ENCODE measurements at regions not wholly inside any gene's neighbourhood (a gene's known extent, or its start where the extent isn't known, plus 50 kb on each side); places are given as distances from the start of the nearest gene placed in this dataset.

- no peak overlapping the region for H3K4ac ChIP-seq (ENCODE audit: low read depth in 1 of 2, low read length in 2 of 2)
Measured at GRCh38 chr22:26853071-26853470, 195.7 kb downstream of the MIAT start.

DNA sequence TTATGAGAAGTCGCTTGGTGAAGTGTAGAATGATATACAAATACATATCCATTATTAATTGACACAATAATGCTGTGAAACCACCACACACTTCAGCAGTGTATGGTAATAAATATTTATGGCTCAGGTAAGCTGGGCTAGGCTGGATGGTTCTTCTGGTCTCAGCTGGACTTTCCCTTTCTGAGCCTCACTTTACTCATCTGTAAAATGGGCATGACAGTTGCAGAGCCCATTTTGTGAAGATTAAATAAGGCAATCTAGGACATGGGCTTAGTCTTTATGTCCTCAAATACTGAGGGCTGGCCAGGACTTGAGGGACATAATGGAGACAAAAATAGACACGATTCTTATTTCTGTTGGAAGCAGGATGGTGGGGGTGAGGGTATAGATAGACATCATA is 196.1 kb downstream of the MIAT start:
- H3K27me3 ChIP-seq (ENCODE audit: control insufficient read depth in 1 of 2, insufficient read depth in 1 of 2, low read length in 2 of 2) = peaks cover 32 to 39% of the 10 kb centered on the region in 2 experiments

More at GRCh38 chr22:26853071-26853470, 195.7 kb downstream of the MIAT start:
- H3K23ac ChIP-seq (ENCODE audit: low read length in 2 of 2) = no peak overlapping the region
- H3K4me3 ChIP-seq (ENCODE audit: insufficient read depth in 1 of 2, low read depth in 1 of 2, low read length in 2 of 2) = no peak overlapping the region
- no peak overlapping the region for H2BK12ac ChIP-seq (ENCODE audit: low read length in 2 of 2)
- no peak overlapping the region for H3K9ac ChIP-seq (ENCODE audit: low read length)
- no peak overlapping the region for H2BK5ac ChIP-seq (ENCODE audit: low read depth, low read length, poor library complexity, severe bottlenecking)
- no peak overlapping the region for H3K18ac ChIP-seq (ENCODE audit: low read depth in 1 of 2, low read length in 2 of 2)
- H3K4me2 ChIP-seq (ENCODE audit: low read length, poor library complexity, severe bottlenecking) = no peak overlapping the region
- no peak overlapping the region for H4K91ac ChIP-seq (ENCODE audit: low read length)
- no peak overlapping the region for H3K27ac ChIP-seq (ENCODE audit: low read length, poor library complexity, severe bottlenecking)
- no peaks in the 10 kb centered on the region for H3K36me3 ChIP-seq (ENCODE audit: control insufficient read depth in 1 of 2, insufficient read depth in 2 of 2, low read depth in 1 of 2, low read length in 2 of 2)
- no peaks in the 10 kb centered on the region for H3K9me3 ChIP-seq (ENCODE audit: control insufficient read depth, low read length)
- no peak for DNase-seq
- H2BK15ac ChIP-seq (ENCODE audit: low read depth, poor library complexity, severe bottlenecking) = no peak overlapping the region
- H4K8ac ChIP-seq (ENCODE audit: low read length) = no peak overlapping the region
- 100% methylated on average over 2 of the region's 4 CpGs for WGBS
- H3K14ac ChIP-seq (ENCODE audit: low read length in 2 of 2) = no peak overlapping the region
- H2AFZ ChIP-seq (ENCODE audit: low read depth, low read length) = no peak overlapping the region
- H3K27me3 ChIP-seq (ENCODE audit: control insufficient read depth in 1 of 2, insufficient read depth in 1 of 2, low read length in 2 of 2) = peaks cover 32 to 39% of the 10 kb centered on the region in 2 experiments
- peaks cover 4% of the 10 kb centered on the region for H3K4me1 ChIP-seq (ENCODE audit: control insufficient read depth, insufficient read depth, low read depth, low read length)
- H2AK5ac ChIP-seq (ENCODE audit: low read length, severe bottlenecking) = no peak overlapping the region
- no peak overlapping the region for H2BK120ac ChIP-seq (ENCODE audit: low read depth, low read length)
- no peaks in the 10 kb centered on the region for H3K79me1 ChIP-seq (replicated peaks; ENCODE audit: low read length, poor library complexity, severe bottlenecking)

GRCh38 chr22:26857169-26857568 is 199.8 kb downstream of the MIAT start:
- no peak overlapping the region for H2BK120ac ChIP-seq (ENCODE audit: low read depth, low read length)
- no peaks in the 10 kb centered on the region for H3K4me1 ChIP-seq (ENCODE audit: control insufficient read depth, insufficient read depth, low read depth, low read length)
- H3K14ac ChIP-seq (ENCODE audit: low read length in 2 of 2) = no peak overlapping the region
- no peaks in the 10 kb centered on the region for H3K9me3 ChIP-seq (ENCODE audit: control insufficient read depth, low read length)
- no peak overlapping the region for H3K18ac ChIP-seq (ENCODE audit: low read depth in 1 of 2, low read length in 2 of 2)
- H2AFZ ChIP-seq (ENCODE audit: low read depth, low read length) = no peak overlapping the region
- DNase-seq = no peak
- H2BK12ac ChIP-seq (ENCODE audit: low read length in 2 of 2) = no peak overlapping the region
- H4K8ac ChIP-seq (ENCODE audit: low read length) = no peak overlapping the region
- H3K36me3 ChIP-seq (ENCODE audit: control insufficient read depth in 1 of 2, insufficient read depth in 2 of 2, low read depth in 1 of 2, low read length in 2 of 2) = no peaks in the 10 kb centered on the region
- peaks cover 24 to 37% of the 10 kb centered on the region in 2 experiments for H3K27me3 ChIP-seq (ENCODE audit: control insufficient read depth in 1 of 2, insufficient read depth in 1 of 2, low read length in 2 of 2)
- H3K79me1 ChIP-seq (replicated peaks; ENCODE audit: low read length, poor library complexity, severe bottlenecking) = no peaks in the 10 kb centered on the region
- H3K23ac ChIP-seq (ENCODE audit: low read length in 2 of 2) = no peak overlapping the region
- H3K4me3 ChIP-seq (ENCODE audit: insufficient read depth in 1 of 2, low read depth in 1 of 2, low read length in 2 of 2) = no peak overlapping the region
- no peak overlapping the region for H3K4ac ChIP-seq (ENCODE audit: low read depth in 1 of 2, low read length in 2 of 2)
- WGBS = 85% methylated on average over 5 of the region's 5 CpGs
- no peak overlapping the region for H2BK5ac ChIP-seq (ENCODE audit: low read depth, low read length, poor library complexity, severe bottlenecking)
- H3K4me2 ChIP-seq (ENCODE audit: low read length, poor library complexity, severe bottlenecking) = no peak overlapping the region
- H3K27ac ChIP-seq (ENCODE audit: low read length, poor library complexity, severe bottlenecking) = no peak overlapping the region
- H2AK5ac ChIP-seq (ENCODE audit: low read length, severe bottlenecking) = no peak overlapping the region
- H2BK15ac ChIP-seq (ENCODE audit: low read depth, poor library complexity, severe bottlenecking) = no peak overlapping the region
- no peak overlapping the region for H4K91ac ChIP-seq (ENCODE audit: low read length)
- no peak overlapping the region for H3K9ac ChIP-seq (ENCODE audit: low read length)

More for the DNA sequence above, 196.1 kb downstream of the MIAT start:
- H2AK5ac ChIP-seq (ENCODE audit: low read length, severe bottlenecking) = no peak overlapping the region
- H3K23ac ChIP-seq (ENCODE audit: low read length in 2 of 2) = no peak overlapping the region
- 76% methylated on average over 1 of the region's 2 CpGs for WGBS
- no peaks in the 10 kb centered on the region for H3K79me1 ChIP-seq (replicated peaks; ENCODE audit: low read length, poor library complexity, severe bottlenecking)
- H3K4me3 ChIP-seq (ENCODE audit: insufficient read depth in 1 of 2, low read depth in 1 of 2, low read length in 2 of 2) = no peak overlapping the region
- H3K4me1 ChIP-seq (ENCODE audit: control insufficient read depth, insufficient read depth, low read depth, low read length) = no peaks in the 10 kb centered on the region
- no peaks in the 10 kb centered on the region for H3K36me3 ChIP-seq (ENCODE audit: control insufficient read depth in 1 of 2, insufficient read depth in 2 of 2, low read depth in 1 of 2, low read length in 2 of 2)
- no peak overlapping the region for H3K4ac ChIP-seq (ENCODE audit: low read depth in 1 of 2, low read length in 2 of 2)
- no peak overlapping the region for H3K18ac ChIP-seq (ENCODE audit: low read depth in 1 of 2, low read length in 2 of 2)
- DNase-seq = no peak
- H2AFZ ChIP-seq (ENCODE audit: low read depth, low read length) = no peak overlapping the region
- no peak overlapping the region for H4K8ac ChIP-seq (ENCODE audit: low read length)
- no peak overlapping the region for H2BK120ac ChIP-seq (ENCODE audit: low read depth, low read length)
- no peak overlapping the region for H2BK15ac ChIP-seq (ENCODE audit: low read depth, poor library complexity, severe bottlenecking)
- H3K14ac ChIP-seq (ENCODE audit: low read length in 2 of 2) = no peak overlapping the region
- H3K27ac ChIP-seq (ENCODE audit: low read length, poor library complexity, severe bottlenecking) = no peak overlapping the region
- H3K9ac ChIP-seq (ENCODE audit: low read length) = no peak overlapping the region
- H2BK12ac ChIP-seq (ENCODE audit: low read length in 2 of 2) = no peak overlapping the region
- H4K91ac ChIP-seq (ENCODE audit: low read length) = no peak overlapping the region
- H2BK5ac ChIP-seq (ENCODE audit: low read depth, low read length, poor library complexity, severe bottlenecking) = no peak overlapping the region
- H3K4me2 ChIP-seq (ENCODE audit: low read length, poor library complexity, severe bottlenecking) = no peak overlapping the region
- no peaks in the 10 kb centered on the region for H3K9me3 ChIP-seq (ENCODE audit: control insufficient read depth, low read length)

- H3K4me1 ChIP-seq (ENCODE audit: control insufficient read depth, insufficient read depth, low read depth, low read length) = no peaks in the 10 kb centered on the region
- 92% methylated on average over 5 of the region's 9 CpGs for WGBS
Measured at GRCh38 chr22:26860301-26860700, 202.9 kb downstream of the MIAT start.

More at GRCh38 chr22:26860301-26860700, 202.9 kb downstream of the MIAT start:
- H3K4ac ChIP-seq (ENCODE audit: low read depth in 1 of 2, low read length in 2 of 2) = no peak overlapping the region
- no peak overlapping the region for H3K27ac ChIP-seq (ENCODE audit: low read length, poor library complexity, severe bottlenecking)
- no peaks in the 10 kb centered on the region for H3K79me1 ChIP-seq (replicated peaks; ENCODE audit: low read length, poor library complexity, severe bottlenecking)
- H3K23ac ChIP-seq (ENCODE audit: low read length in 2 of 2) = no peak overlapping the region
- H2AFZ ChIP-seq (ENCODE audit: low read depth, low read length) = no peak overlapping the region
- H3K27me3 ChIP-seq (ENCODE audit: control insufficient read depth in 1 of 2, insufficient read depth in 1 of 2, low read length in 2 of 2) = peaks cover 11 to 28% of the 10 kb centered on the region in 2 experiments
- no peak overlapping the region for H3K14ac ChIP-seq (ENCODE audit: low read length in 2 of 2)
- H2BK5ac ChIP-seq (ENCODE audit: low read depth, low read length, poor library complexity, severe bottlenecking) = no peak overlapping the region
- H4K91ac ChIP-seq (ENCODE audit: low read length) = no peak overlapping the region
- H3K4me2 ChIP-seq (ENCODE audit: low read length, poor library complexity, severe bottlenecking) = no peak overlapping the region
- no peaks in the 10 kb centered on the region for H3K9me3 ChIP-seq (ENCODE audit: control insufficient read depth, low read length)
- H3K36me3 ChIP-seq (ENCODE audit: control insufficient read depth in 1 of 2, insufficient read depth in 2 of 2, low read depth in 1 of 2, low read length in 2 of 2) = no peaks in the 10 kb centered on the region
- H2BK15ac ChIP-seq (ENCODE audit: low read depth, poor library complexity, severe bottlenecking) = no peak overlapping the region
- no peak overlapping the region for H2BK120ac ChIP-seq (ENCODE audit: low read depth, low read length)
- H3K4me3 ChIP-seq (ENCODE audit: insufficient read depth in 1 of 2, low read depth in 1 of 2, low read length in 2 of 2) = no peak overlapping the region
- H4K8ac ChIP-seq (ENCODE audit: low read length) = no peak overlapping the region
- H2AK5ac ChIP-seq (ENCODE audit: low read length, severe bottlenecking) = no peak overlapping the region
- H3K9ac ChIP-seq (ENCODE audit: low read length) = no peak overlapping the region
- no peak for DNase-seq
- H3K18ac ChIP-seq (ENCODE audit: low read depth in 1 of 2, low read length in 2 of 2) = no peak overlapping the region
- H2BK12ac ChIP-seq (ENCODE audit: low read length in 2 of 2) = no peak overlapping the region
